HAP-1 (cell line): ENCODE measurements at regions not wholly inside any gene's neighbourhood (a gene's known extent, or its start where the extent isn't known, plus 50 kb on each side); places are given as distances from the start of the nearest gene placed in this dataset.
A peak's percentile ranks its signal among the peaks of the same experiment; 100 is the strongest.

Source experiments
- DNase-seq, 2 experiments: peaks; one replicate each; pipeline ENCODE4 v3.0.0-alpha.2; 2016 to 2020; ENCODE audit warnings: low spot score in 2 of 2
- H3K27me3 ChIP-seq: fragments of 250-450 bp; sonication (Bioruptor Pico); 2 replicates; pipeline ENCODE4 v1.5.1; 2020; ENCODE audit warnings: low read depth, mild to moderate bottlenecking, moderate library complexity
- H3K36me3 ChIP-seq: fragments of 250-450 bp; sonication (Bioruptor Pico); replicated peaks from 2 replicates; pipeline ENCODE4 v1.5.1; 2020; ENCODE audit warnings: mild to moderate bottlenecking
- H3K4me1 ChIP-seq: fragments of 250-450 bp; sonication (Bioruptor Pico); 2 replicates; pipeline ENCODE4 v1.5.1; 2020; ENCODE audit warnings: mild to moderate bottlenecking
- H3K4me3 ChIP-seq: fragments of 250-450 bp; sonication (Bioruptor Pico); 2 replicates; pipeline ENCODE4 v1.5.1; 2020; ENCODE audit warnings: mild to moderate bottlenecking, moderate library complexity
- H3K9me3 ChIP-seq: fragments of 250-450 bp; sonication (Bioruptor Pico); 2 replicates; pipeline ENCODE4 v1.5.1; 2020; ENCODE audit warnings: mild to moderate bottlenecking, moderate library complexity
- in situ Hi-C: fragments of 300-500 bp; cut with MboI; formaldehyde crosslinking; loops from 3 replicates; pipeline ENCODE4 v1.14.3; 2020; ENCODE audit warnings: low sequenced_read_pairs, inconsistent platforms, mixed read lengths

GRCh38 chr6:166075925-166076324 is 91.7 kb downstream of the TBXT start:
- in situ Hi-C loops, result no loop called here
- H3K36me3 ChIP-seq, result no peaks in the 10 kb centered on the region
- H3K4me3 ChIP-seq, result no peak overlapping the region
- no peaks in the 10 kb centered on the region for H3K27me3 ChIP-seq
- no peaks in the 10 kb centered on the region for H3K9me3 ChIP-seq
- peaks cover 4% of the 10 kb centered on the region; the same call in 1 of the 2 replicates for H3K4me1 ChIP-seq
- no peak for DNase-seq

- no peak overlapping the region for H3K4me3 ChIP-seq
- H3K27me3 ChIP-seq, result no peaks in the 10 kb centered on the region
- DNase-seq, result no peak
- in situ Hi-C loops, result no loop called here
- peaks cover 4% of the 10 kb centered on the region; the same call in 1 of the 2 replicates for H3K4me1 ChIP-seq
- H3K36me3 ChIP-seq, result no peaks in the 10 kb centered on the region
- no peaks in the 10 kb centered on the region for H3K9me3 ChIP-seq
These were observed 92.5 kb downstream of the TBXT start for GRCh38 chr6:166075186-166075585.

- no peaks in the 10 kb centered on the region for H3K9me3 ChIP-seq
- no peaks in the 10 kb centered on the region for H3K36me3 ChIP-seq
- in situ Hi-C loops, result no loop called here
- no peak for DNase-seq
- no peak overlapping the region for H3K4me3 ChIP-seq
- no peaks in the 10 kb centered on the region; the same call in 1 of the 2 replicates for H3K4me1 ChIP-seq
- no peaks in the 10 kb centered on the region for H3K27me3 ChIP-seq
These were observed 94.6 kb downstream of the TBXT start for GRCh38 chr6:166073082-166073481.

GRCh38 chr6:166068768-166069167 is 98.9 kb downstream of the TBXT start:
- Histone ChIP-seq H3K4me3 (no peak overlapping the region), H3K9me3 (no peaks in the 10 kb centered on the region), H3K27me3 (no peaks in the 10 kb centered on the region), H3K36me3 (no peaks in the 10 kb centered on the region), H3K4me1 (no peaks in the 10 kb centered on the region; the same call in 1 of the 2 replicates)
- DNase-seq, result no peak
- in situ Hi-C loops, result no loop called here

- no peak for DNase-seq
- in situ Hi-C loops, result no loop called here
- peaks cover 2% of the 10 kb centered on the region; the same call in 1 of the 2 replicates for H3K9me3 ChIP-seq
- no peaks in the 10 kb centered on the region for H3K4me1 ChIP-seq
- no peaks in the 10 kb centered on the region for H3K27me3 ChIP-seq
- no peaks in the 10 kb centered on the region for H3K36me3 ChIP-seq
- no peak overlapping the region for H3K4me3 ChIP-seq
These were observed 109.4 kb downstream of the TBXT start for GRCh38 chr6:166058064-166058739.

GRCh38 chr6:166057431-166057830 is 110.2 kb downstream of the TBXT start:
- in situ Hi-C loops, result no loop called here
- Histone ChIP-seq H3K4me3 (no peak overlapping the region), H3K27me3 (no peaks in the 10 kb centered on the region), H3K9me3 (peaks cover 4% of the 10 kb centered on the region; the same call in 1 of the 2 replicates), H3K36me3 (no peaks in the 10 kb centered on the region), H3K4me1 (no peaks in the 10 kb centered on the region)
- no peak for DNase-seq

- Histone ChIP-seq H3K27me3 (no peaks in the 10 kb centered on the region), H3K4me3 (no peak overlapping the region)
- in situ Hi-C loops, result no loop called here
These were observed 111.0 kb downstream of the TBXT start for GRCh38 chr6:166056637-166057036.

GRCh38 chr6:166055801-166056200 is 111.8 kb downstream of the TBXT start:
- Histone ChIP-seq H3K4me1 (no peaks in the 10 kb centered on the region), H3K27me3 (no peaks in the 10 kb centered on the region), H3K36me3 (no peaks in the 10 kb centered on the region), H3K4me3 (no peak overlapping the region), H3K9me3 (peaks cover 4% of the 10 kb centered on the region; the same call in 1 of the 2 replicates)
- DNase-seq, result no peak
- in situ Hi-C loops, result no loop called here

More at GRCh38 chr6:166056637-166057036, 111.0 kb downstream of the TBXT start:
- Histone ChIP-seq H3K36me3 (no peaks in the 10 kb centered on the region), H3K9me3 (peaks cover 4% of the 10 kb centered on the region; the same call in 1 of the 2 replicates), H3K4me1 (no peaks in the 10 kb centered on the region)
- no peak for DNase-seq

GRCh38 chr6:166052837-166053236 is 114.8 kb downstream of the TBXT start:
- H3K4me1 ChIP-seq, result no peaks in the 10 kb centered on the region
- no peak overlapping the region for H3K4me3 ChIP-seq
- no peaks in the 10 kb centered on the region for H3K36me3 ChIP-seq
- DNase-seq, result no peak
- no peaks in the 10 kb centered on the region for H3K27me3 ChIP-seq
- H3K9me3 ChIP-seq, result 0 out of 2 replicates have a peak, but pooled peaks cover 2% of the 10 kb centered on the region
- in situ Hi-C loops, result no loop called here

GRCh38 chr6:166050559-166050958 is 117.1 kb downstream of the TBXT start:
- 0 out of 2 replicates have a peak, but pooled peaks cover 3% of the 10 kb centered on the region for H3K4me1 ChIP-seq
- H3K9me3 ChIP-seq, result 0 out of 2 replicates have a peak, but pooled peaks cover 2% of the 10 kb centered on the region

GRCh38 chr6:166046982-166047381 is 120.7 kb downstream of the TBXT start:
- Histone ChIP-seq H3K27me3 (no peaks in the 10 kb centered on the region), H3K9me3 (no peaks in the 10 kb centered on the region), H3K36me3 (no peaks in the 10 kb centered on the region), H3K4me3 (no peak overlapping the region), H3K4me1 (0 out of 2 replicates have a peak, but pooled peaks cover 3% of the 10 kb centered on the region)
- in situ Hi-C loops, result no loop called here
- DNase-seq, result no peak

More at GRCh38 chr6:166050559-166050958, 117.1 kb downstream of the TBXT start:
- no peaks in the 10 kb centered on the region for H3K36me3 ChIP-seq
- in situ Hi-C loops, result no loop called here
- H3K27me3 ChIP-seq, result no peaks in the 10 kb centered on the region
- H3K4me3 ChIP-seq, result no peak overlapping the region
- DNase-seq, result no peak

- H3K4me1 ChIP-seq, result 0 out of 2 replicates have a peak, but pooled peaks cover 3% of the 10 kb centered on the region
- H3K4me3 ChIP-seq, result no peak overlapping the region
- in situ Hi-C loops, result no loop called here
- no peaks in the 10 kb centered on the region for H3K27me3 ChIP-seq
- DNase-seq, result peak in 1 of 2 experiments; percentile 24
- no peaks in the 10 kb centered on the region for H3K36me3 ChIP-seq
- H3K9me3 ChIP-seq, result no peaks in the 10 kb centered on the region
These were observed 121.4 kb downstream of the TBXT start for GRCh38 chr6:166046226-166046625.

GRCh38 chr6:166045860-166046200 is 121.8 kb downstream of the TBXT start:
- H3K4me1 ChIP-seq, result 0 out of 2 replicates have a peak, but pooled peaks cover 3% of the 10 kb centered on the region
- no peak overlapping the region for H3K4me3 ChIP-seq
- no peaks in the 10 kb centered on the region for H3K9me3 ChIP-seq
- in situ Hi-C loops, result no loop called here
- H3K27me3 ChIP-seq, result no peaks in the 10 kb centered on the region
- DNase-seq, result no peak
- no peaks in the 10 kb centered on the region for H3K36me3 ChIP-seq

- Histone ChIP-seq H3K4me3 (no peak overlapping the region), H3K36me3 (no peaks in the 10 kb centered on the region), H3K27me3 (no peaks in the 10 kb centered on the region), H3K4me1 (0 out of 2 replicates have a peak, but pooled peaks cover 3% of the 10 kb centered on the region), H3K9me3 (no peaks in the 10 kb centered on the region)
- in situ Hi-C loops, result no loop called here
- DNase-seq, result no peak
These were observed 122.3 kb downstream of the TBXT start for GRCh38 chr6:166045173-166045859.
